GM12878 (cell line): ENCODE measurements at regions not wholly inside any gene's neighbourhood (a gene's known extent, or its start where the extent isn't known, plus 50 kb on each side); places are given as distances from the start of the nearest gene placed in this dataset.

Experiments
- ATAC-seq: fragments of 200-7000 bp; cut with Tn5 transposase; 3 replicates; pipeline ENCODE4 v1.9.1; 2020; ENCODE audit warnings: mild to moderate bottlenecking, moderate library complexity
- BruUV-seq: library from RNA; stranded (reverse); fragments of 400-500 nt; replicated peaks from 2 replicates; lab custom pipeline; 2021; lab: Mats Ljungman, UMichigan
- CTCF ChIA-PET: fragments of 300-600 bp; sonication (Branson Sonifier 250); formaldehyde crosslinking; extraction: SDS; loops from one replicate; lab custom pipeline; 2021; ENCODE audit warnings: inconsistent platforms; lab: Yijun Ruan, JAX
- POLR2A ChIA-PET: fragments of 350-600 bp; formaldehyde crosslinking; extraction: SDS; loops from one replicate; lab custom pipeline; 2021; ENCODE audit warnings: inconsistent platforms; lab: Charles Lee
- RAD21 ChIA-PET: fragments of 300-600 bp; sonication (Branson Sonifier 250); formaldehyde crosslinking; loops from one replicate; lab custom pipeline; 2023; ENCODE audit warnings: antibody characterized with exemption; ENCODE audit not compliant: unreplicated experiment; lab: Charles Lee
- SMC1A ChIA-PET: fragments of 300-600 bp; sonication (Branson Sonifier 250); formaldehyde crosslinking; loops from one replicate; lab custom pipeline; 2023; ENCODE audit not compliant: unreplicated experiment, uncharacterized antibody; lab: Charles Lee
- DNase-seq: peaks from one replicate; pipeline ENCODE4 v3.0.0-alpha.2; 2011; ENCODE audit warnings: low read depth, low spot score
- FAIRE-seq: peaks from 3 replicates; lab custom pipeline; 2011; peaks lifted over from hg19 to GRCh38; lab: Jason Lieb, UNC
- H2AFZ ChIP-seq: 2 replicates; pipeline ENCODE4 v1.6.0; 2011; ENCODE audit warnings: low read depth, low read length, control low read depth; ENCODE audit not compliant: control insufficient read depth
- H3K27ac ChIP-seq: 2 replicates; pipeline ENCODE4 v1.5.1; 2011; ENCODE audit warnings: control low read depth; ENCODE audit not compliant: control insufficient read depth, insufficient read depth
- H3K27me3 ChIP-seq, 2 experiments: replicated peaks in 1 of 2; 2 replicates each; pipeline versions ENCODE4 v1.6.0 to v1.6.1; 2011; ENCODE audit warnings: low read length in 1 of 2; ENCODE audit not compliant: control insufficient read depth in 2 of 2, insufficient read depth in 2 of 2
- H3K36me3 ChIP-seq, 2 experiments: 2 replicates each; pipeline ENCODE4 v1.5.1; 2011; ENCODE audit warnings: low read length in 1 of 2; ENCODE audit not compliant: control insufficient read depth in 2 of 2, insufficient read depth in 2 of 2
- H3K4me1 ChIP-seq: 2 replicates; pipeline ENCODE4 v1.6.1; 2011; ENCODE audit warnings: mild to moderate bottlenecking, low read length, moderate library complexity, mixed read lengths; ENCODE audit not compliant: control insufficient read depth, insufficient read depth
- H3K4me2 ChIP-seq: 2 replicates; pipeline ENCODE4 v1.6.0; 2011; ENCODE audit warnings: control low read depth; ENCODE audit not compliant: control insufficient read depth, insufficient read depth
- H3K4me3 ChIP-seq: fragments of 200-600 bp; sonication (generic); 2 replicates; pipeline ENCODE4 v1.5.1; 2016
- H3K79me2 ChIP-seq: 2 replicates; pipeline ENCODE4 v1.6.0; 2011; ENCODE audit warnings: low read length; ENCODE audit not compliant: control insufficient read depth, insufficient read depth
- H3K9ac ChIP-seq: 2 replicates; pipeline ENCODE4 v1.8.0; 2011; ENCODE audit warnings: low read length, control low read depth, mixed read lengths; ENCODE audit not compliant: control insufficient read depth, insufficient read depth
- H3K9me3 ChIP-seq: replicated peaks from 3 replicates; pipeline ENCODE4 v1.5.1; 2011; ENCODE audit warnings: mild to moderate bottlenecking, low read length; ENCODE audit not compliant: control insufficient read depth, insufficient read depth
- H4K20me1 ChIP-seq: 2 replicates; pipeline ENCODE4 v1.6.0; 2011; ENCODE audit not compliant: control insufficient read depth, insufficient read depth
- ATF3 ChIP-seq: IDR thresholded peaks from 2 replicates; pipeline ENCODE4 v1.6.1; 2011; ENCODE audit warnings: low read depth, mild to moderate bottlenecking, low read length, moderate library complexity, borderline replicate concordance; ENCODE audit errors: extremely low read depth
- CBX3 ChIP-seq: fragments of 200-600 bp; sonication (generic); IDR thresholded peaks from 2 replicates; pipeline ENCODE4 v1.6.1; 2016; ENCODE audit warnings: low read depth, borderline replicate concordance
- CHD4 ChIP-seq: fragments of 200-600 bp; sonication (generic); IDR thresholded peaks from 2 replicates; pipeline ENCODE4 v1.6.1; 2016; ENCODE audit warnings: mild to moderate bottlenecking
- CREM ChIP-seq: IDR thresholded peaks from 2 replicates; pipeline ENCODE4 v1.6.1; 2014; ENCODE audit warnings: antibody characterized with exemption, low read depth
- GATAD2B ChIP-seq: fragments of 450-650 bp; conservative IDR thresholded peaks from 2 replicates; pipeline ENCODE4 v1.6.1; 2017; ENCODE audit warnings: low read depth, mild to moderate bottlenecking, moderate library complexity
- NR2F1 ChIP-seq: fragments of 450-650 bp; conservative IDR thresholded peaks from 2 replicates; pipeline ENCODE4 v1.6.1; 2017; ENCODE audit warnings: mild to moderate bottlenecking
- RUNX3 ChIP-seq: IDR thresholded peaks from 2 replicates; pipeline ENCODE4 v1.6.1; 2012; ENCODE audit warnings: low read length, inconsistent platforms
- SMAD5 ChIP-seq: IDR thresholded peaks from 2 replicates; pipeline ENCODE4 v1.6.1; 2016; ENCODE audit warnings: antibody characterized with exemption, low read depth
- STAT1 ChIP-seq: fragments of 450-650 bp; conservative IDR thresholded peaks from 2 replicates; pipeline ENCODE4 v1.6.1; 2014; ENCODE audit warnings: antibody characterized with exemption, mild to moderate bottlenecking
- ZNF274 ChIP-seq: IDR thresholded peaks from one replicate; pipeline ENCODE4 v1.8.0; 2011; ENCODE audit not compliant: insufficient read length, insufficient read depth
- ZNF622 ChIP-seq: fragments of 450-650 bp; IDR thresholded peaks from 2 replicates; pipeline ENCODE4 v1.6.1; 2017; ENCODE audit warnings: mild to moderate bottlenecking, inconsistent platforms
- ZSCAN29 ChIP-seq: fragments of 450-650 bp; IDR thresholded peaks from 2 replicates; pipeline ENCODE4 v1.6.1; 2017; ENCODE audit warnings: mild to moderate bottlenecking, moderate library complexity
- WGBS: methylation state at CpG from one replicate; pipeline ENCODE4 v1.1.6; 2016; ENCODE audit warnings: low lambda C conversion rate; ENCODE audit not compliant: insufficient replicate concordance, insufficient coverage; ENCODE audit errors: missing lambda C conversion rate; 5-methylcytosine and 5-hydroxymethylcytosine counted together
- in situ Hi-C: fragments of 300-500 bp; cut with MboI; formaldehyde crosslinking; loops from 9 replicates; pipeline ENCODE4 v1.14.3; 2018; ENCODE audit warnings: mixed read lengths
- intact Hi-C: fragments of 100-400 bp; cut with micrococcal nuclease; formaldehyde crosslinking; loops from one replicate; pipeline ENCODE4 v1.14.2; 2022; ENCODE audit not compliant: unreplicated experiment

- POLR2A ChIA-PET: no interaction called here
- DNase-seq: no peak
- no peak for ATAC-seq
- SMC1A ChIA-PET: interaction anchor here (1.3 kb wide), 1 partner anchor 13 kb away, joined by 4 read pairs; no protein-coding TSS in a partner anchor
- Histone ChIP-seq H3K9ac (no peak overlapping the region), H4K20me1 (no peaks in the 10 kb centered on the region), H3K36me3 (no peaks in the 10 kb centered on the region), H2AFZ (no peak overlapping the region), H3K79me2 (no peaks in the 10 kb centered on the region), H3K27ac (no peak overlapping the region), H3K4me2 (no peak overlapping the region), H3K27me3 (no peaks in the 10 kb centered on the region), H3K9me3 (no peaks in the 10 kb centered on the region; the same call in 2 of the 3 replicates), H3K4me3 (no peak overlapping the region), H3K4me1 (peaks cover 23% of the 10 kb centered on the region)
- no TSS peak for BruUV-seq
- CTCF ChIA-PET: no interaction called here
- in situ Hi-C loops: no loop called here
- RAD21 ChIA-PET: interaction anchor here (1.6 kb wide), 1 partner anchor 9 kb away, joined by 4 read pairs; no protein-coding TSS in a partner anchor
- intact Hi-C loops: no loop called here
- TF ChIP-seq RUNX3 (peak; percentile 36; the same call in 1 of the 2 replicates), NR2F1 (no peak)
- FAIRE-seq: no peak
- WGBS: 24% methylated on average over 8 of the region's 8 CpGs
These were observed 785.8 kb downstream of the MED13L start for GRCh38 chr12:115491511-115492250.

- H3K4me2 ChIP-seq: no peak overlapping the region
- H3K27me3 ChIP-seq: no peaks in the 10 kb centered on the region
- no peak overlapping the region for H3K27ac ChIP-seq
- no TSS peak for BruUV-seq
- SMC1A ChIA-PET: interaction anchor here (0.9 to 2.3 kb wide), 2 partner anchors 10 to 12 kb away, joined by 4 to 8 read pairs; no protein-coding TSS in a partner anchor
- DNase-seq: no peak
- POLR2A ChIA-PET: no interaction called here
- no peaks in the 10 kb centered on the region for H3K79me2 ChIP-seq
- RAD21 ChIA-PET: no interaction called here
- no peaks in the 10 kb centered on the region for H3K36me3 ChIP-seq
- FAIRE-seq: no peak
- no peak for ATAC-seq
- H3K4me1 ChIP-seq: peaks cover 38% of the 10 kb centered on the region
- TF ChIP-seq GATAD2B (no peak), ZNF622 (no peak), ATF3 (no peak), CBX3 (no peak), CREM (no peak), ZSCAN29 (no peak), STAT1 (no peak), SMAD5 (no peak), CHD4 (no peak), ZNF274 (no peak)
- CTCF ChIA-PET: no interaction called here
- 55% methylated on average over 8 of the region's 8 CpGs for WGBS
- intact Hi-C loops (no loop called here), in situ Hi-C loops (no loop called here)
- H4K20me1 ChIP-seq: no peaks in the 10 kb centered on the region
- H3K4me3 ChIP-seq: no peak overlapping the region
- no peak overlapping the region for H2AFZ ChIP-seq
- peaks cover 6% of the 10 kb centered on the region for H3K9me3 ChIP-seq
- H3K9ac ChIP-seq: no peak overlapping the region
These were observed 788.2 kb downstream of the MED13L start for GRCh38 chr12:115489253-115489652.
